H1 (cell line): ENCODE measurements at regions not wholly inside any gene's neighbourhood (a gene's known extent, or its start where the extent isn't known, plus 50 kb on each side); places are given as distances from the start of the nearest gene placed in this dataset.

Experiments used
- CTCF ChIA-PET: fragments of 300-600 bp; sonication (Branson Sonifier 250); formaldehyde crosslinking; loops from one replicate; lab custom pipeline; 2021; ENCODE audit not compliant: partially characterized antibody; lab: Charles Lee
- POLR2A ChIA-PET: fragments of 300-600 bp; sonication (Branson Sonifier 250); formaldehyde crosslinking; loops from one replicate; lab custom pipeline; 2021; ENCODE audit warnings: inconsistent platforms; ENCODE audit not compliant: partially characterized antibody; lab: Charles Lee
- DNase-seq, 2 experiments: peaks; one replicate each; pipeline versions ENCODE4 v3.0.0 to v3.0.0-alpha.2; 2010 to 2022; ENCODE audit warnings: low spot score in 2 of 2, low read depth in 1 of 2, mixed read lengths in 1 of 2
- FAIRE-seq: peaks from 2 replicates; lab custom pipeline; 2011; peaks lifted over from hg19 to GRCh38; lab: Jason Lieb, UNC
- H2AFZ ChIP-seq: 2 replicates; pipeline ENCODE4 v1.8.1; 2012; ENCODE audit warnings: low read length, inconsistent platforms
- H2AK5ac ChIP-seq: 2 replicates; pipeline ENCODE4 v1.6.1; 2013; ENCODE audit warnings: low read depth, low read length
- H2BK120ac ChIP-seq: replicated peaks from 2 replicates; pipeline ENCODE3; 2013; ENCODE audit warnings: low read depth, low read length, inconsistent platforms
- H2BK12ac ChIP-seq: 2 replicates; pipeline ENCODE4 v1.6.1; 2013; ENCODE audit warnings: low read depth, low read length
- H2BK15ac ChIP-seq: 2 replicates; pipeline ENCODE4 v1.6.1; 2013; ENCODE audit warnings: low read length
- H2BK20ac ChIP-seq: 2 replicates; pipeline ENCODE4 v1.6.1; 2013; ENCODE audit warnings: low read length
- H2BK5ac ChIP-seq: 2 replicates; pipeline ENCODE4 v1.6.1; 2013; ENCODE audit warnings: low read depth, low read length
- H3K14ac ChIP-seq: 2 replicates; pipeline ENCODE4 v1.6.1; 2013; ENCODE audit warnings: inconsistent platforms; ENCODE audit not compliant: insufficient read length
- H3K18ac ChIP-seq: 2 replicates; pipeline ENCODE4 v1.6.1; 2013; ENCODE audit warnings: low read length; ENCODE audit errors: extremely low read depth
- H3K23ac ChIP-seq: 2 replicates; pipeline ENCODE4 v1.6.1; 2013; ENCODE audit warnings: inconsistent platforms; ENCODE audit not compliant: insufficient read length
- H3K23me2 ChIP-seq: 2 replicates; pipeline ENCODE4 v1.6.1; 2013; ENCODE audit warnings: low read depth, low read length
- H3K27ac ChIP-seq: 2 replicates; pipeline ENCODE4 v1.6.1; 2011; ENCODE audit warnings: low read depth, low read length, inconsistent platforms
- H3K27me3 ChIP-seq, 4 experiments: replicated peaks in 1 of 4; 1 replicate in 1 of 4; 2 replicates in 3 of 4; pipeline versions ENCODE4 v1.6.1 to v1.8.1; 2011 to 2013; ENCODE audit warnings: low read length in 3 of 4, mild to moderate bottlenecking in 3 of 4, inconsistent platforms in 2 of 4, mixed read lengths in 2 of 4, moderate library complexity in 1 of 4; ENCODE audit not compliant: control insufficient read depth in 3 of 4, insufficient read depth in 3 of 4; ENCODE audit errors: extremely low read depth in 1 of 4
- H3K36me3 ChIP-seq, 4 experiments: 2 replicates each; pipeline versions ENCODE4 v1.6.1 to v1.8.1; 2011 to 2013; ENCODE audit warnings: mild to moderate bottlenecking in 4 of 4, low read length in 3 of 4, moderate library complexity in 2 of 4, control low read depth in 1 of 4, inconsistent platforms in 1 of 4; ENCODE audit not compliant: insufficient read depth in 4 of 4, control insufficient read depth in 2 of 4
- H3K4ac ChIP-seq: replicated peaks from 2 replicates; pipeline ENCODE3; 2013; ENCODE audit warnings: low read length, low read depth, mixed read lengths, inconsistent platforms; ENCODE audit not compliant: insufficient read length
- H3K4me1 ChIP-seq, 4 experiments: replicated peaks in 1 of 4; 1 replicate in 1 of 4; 2 replicates in 3 of 4; pipeline versions ENCODE4 v1.6.1 to v1.8.1; 2011 to 2013; ENCODE audit warnings: low read length in 3 of 4, inconsistent platforms in 2 of 4, mixed read lengths in 1 of 4; ENCODE audit not compliant: insufficient read depth in 4 of 4, control insufficient read depth in 3 of 4
- H3K4me2 ChIP-seq, 2 experiments: 2 replicates each; pipeline versions ENCODE4 v1.6.1 to v1.8.1; 2011 to 2013; ENCODE audit warnings: low read depth in 2 of 2, low read length in 2 of 2, control low read depth in 1 of 2, inconsistent platforms in 1 of 2, mild to moderate bottlenecking in 1 of 2; ENCODE audit not compliant: insufficient read depth in 1 of 2
- H3K4me3 ChIP-seq, 4 experiments: fragments of 200-600, 300-600 bp in 1 of 4; sonication (generic), shearing (Covaris generic), sonication (Bioruptor Twin) in 1 of 4; 2 replicates each; pipeline versions ENCODE4 v1.5.1 to v1.8.1; 2011 to 2016; ENCODE audit warnings: low read length in 4 of 4, low read depth in 3 of 4, control low read depth in 2 of 4, inconsistent platforms in 2 of 4, mild to moderate bottlenecking in 2 of 4, mixed read lengths in 1 of 4, moderate library complexity in 1 of 4; ENCODE audit not compliant: insufficient read depth in 2 of 4; ENCODE audit errors: extremely low read depth in 1 of 4
- H3K56ac ChIP-seq: replicated peaks from 2 replicates; pipeline ENCODE3; 2013; ENCODE audit warnings: low read depth, mild to moderate bottlenecking, mixed read lengths, low read length, inconsistent platforms; ENCODE audit not compliant: insufficient read length
- H3K79me1 ChIP-seq: 2 replicates; pipeline ENCODE4 v1.6.1; 2013; ENCODE audit warnings: low read depth, low read length, control low read depth
- H3K79me2 ChIP-seq, 2 experiments: 2 replicates each; pipeline versions ENCODE4 v1.6.1 to v1.8.1; 2012 to 2013; ENCODE audit warnings: low read length in 2 of 2, mild to moderate bottlenecking in 2 of 2, inconsistent platforms in 1 of 2; ENCODE audit not compliant: insufficient read depth in 2 of 2, control insufficient read depth in 1 of 2
- H3K9ac ChIP-seq, 4 experiments: replicated peaks in 1 of 4; 1 replicate in 1 of 4; 2 replicates in 3 of 4; pipeline versions ENCODE4 v1.6.1 to v1.8.1; 2011 to 2013; ENCODE audit warnings: low read depth in 3 of 4, low read length in 3 of 4, control low read depth in 2 of 4, mild to moderate bottlenecking in 2 of 4, moderate library complexity in 2 of 4, inconsistent platforms in 1 of 4; ENCODE audit errors: extremely low read depth in 1 of 4
- H3K9me3 ChIP-seq, 2 experiments: 2 replicates each; pipeline versions ENCODE4 v1.6.1 to v1.8.1; 2012 to 2013; ENCODE audit warnings: mild to moderate bottlenecking in 2 of 2, moderate library complexity in 2 of 2, control low read depth in 1 of 2, inconsistent platforms in 1 of 2, low read depth in 1 of 2, low read length in 1 of 2, mixed read lengths in 1 of 2; ENCODE audit not compliant: insufficient read depth in 2 of 2
- H4K20me1 ChIP-seq, 2 experiments: replicated peaks in 1 of 2; 2 replicates each; pipeline versions ENCODE3 to v1.8.1; 2011 to 2013; ENCODE audit warnings: inconsistent platforms in 2 of 2, low read length in 2 of 2, mild to moderate bottlenecking in 1 of 2; ENCODE audit not compliant: insufficient read depth in 2 of 2, control insufficient read depth in 1 of 2
- H4K5ac ChIP-seq: 2 replicates; pipeline ENCODE4 v1.6.1; 2013; ENCODE audit warnings: low read length, low read depth, mixed read lengths, inconsistent platforms; ENCODE audit not compliant: insufficient read length
- H4K8ac ChIP-seq: 2 replicates; pipeline ENCODE4 v1.8.0; 2013; ENCODE audit warnings: mild to moderate bottlenecking, moderate library complexity, low read length, inconsistent platforms; ENCODE audit not compliant: insufficient read depth; ENCODE audit errors: extremely low read depth
- H4K91ac ChIP-seq: replicated peaks from 2 replicates; pipeline ENCODE3; 2013; ENCODE audit warnings: low read length, mixed read lengths, inconsistent platforms; ENCODE audit not compliant: insufficient read length
- CHD1 ChIP-seq: IDR thresholded peaks from 2 replicates; pipeline ENCODE4 v1.6.1; 2012; ENCODE audit warnings: low read depth, low read length, improper control_type of control experiment
- EGR1 ChIP-seq: IDR thresholded peaks from 2 replicates; pipeline ENCODE4 v1.6.1; 2011; ENCODE audit warnings: low read depth, low read length, borderline replicate concordance
- FOSL1 ChIP-seq: IDR thresholded peaks from 2 replicates; pipeline ENCODE4 v1.6.1; 2011; ENCODE audit warnings: mild to moderate bottlenecking, low read depth, low read length, moderate library complexity; ENCODE audit not compliant: insufficient read depth
- RFX5 ChIP-seq: IDR thresholded peaks from 2 replicates; pipeline ENCODE4 v1.6.1; 2011; ENCODE audit warnings: low read depth, low read length, improper control_type of control experiment, borderline replicate concordance
- TCF12 ChIP-seq: IDR thresholded peaks from 2 replicates; pipeline ENCODE4 v1.6.1; 2011; ENCODE audit warnings: low read depth, mild to moderate bottlenecking, low read length
- WGBS, 2 experiments: shearing (Covaris generic) in 1 of 2; methylation state at CpG; one replicate each; pipeline versions ENCODE4 v1.1.6 to v1.1.7; 2013 to 2015; ENCODE audit warnings: low lambda C conversion rate in 2 of 2, mixed read lengths in 2 of 2, inconsistent platforms in 1 of 2, low coverage in 1 of 2, missing lambda C conversion rate in 1 of 2; ENCODE audit not compliant: insufficient replicate concordance in 2 of 2, insufficient coverage in 1 of 2, insufficient read length in 1 of 2; ENCODE audit errors: extremely low coverage in 1 of 2, missing lambda C conversion rate in 1 of 2; 5-methylcytosine and 5-hydroxymethylcytosine counted together
- TF ChIP-seq, protein P1 (sequence below): IDR thresholded peaks from 2 replicates; pipeline ENCODE4 v1.6.1; 2012; ENCODE audit warnings: low read length, inconsistent platforms

DNA sequence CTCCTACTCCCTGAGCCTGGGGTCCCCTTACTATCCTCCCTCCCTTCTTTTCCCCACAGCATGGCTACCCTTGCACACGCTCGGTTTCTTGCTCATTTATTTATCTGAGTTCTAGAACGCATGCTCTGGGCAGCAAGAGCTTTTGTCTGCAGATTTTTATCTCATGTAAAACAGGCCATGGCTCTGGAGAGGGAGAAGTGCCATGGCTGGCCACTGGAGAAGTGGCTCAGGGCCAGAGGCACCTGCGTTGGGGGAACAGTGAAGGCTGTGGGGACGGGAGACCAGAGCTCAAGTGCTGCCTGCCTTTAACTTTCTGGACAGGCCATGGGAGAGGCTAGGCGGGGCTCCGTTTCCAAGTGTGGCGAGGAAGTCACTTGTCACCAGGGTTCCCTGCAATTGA is 177.7 kb upstream of the SULF2 start:
- no peak overlapping the region for H3K4ac ChIP-seq
- H4K8ac ChIP-seq, result no peak overlapping the region
- no peak overlapping the region for H4K91ac ChIP-seq
- H3K23me2 ChIP-seq, result no peaks in the 10 kb centered on the region
- H3K79me2 ChIP-seq, result no peaks in the 10 kb centered on the region
- H3K23ac ChIP-seq, result no peak overlapping the region
- FAIRE-seq (no peak), DNase-seq (no peak)
- TF ChIP-seq EGR1 (no peak), RFX5 (no peak), CHD1 (no peak), FOSL1 (no peak), TCF12 (no peak)
- TF ChIP-seq, protein P1, sequence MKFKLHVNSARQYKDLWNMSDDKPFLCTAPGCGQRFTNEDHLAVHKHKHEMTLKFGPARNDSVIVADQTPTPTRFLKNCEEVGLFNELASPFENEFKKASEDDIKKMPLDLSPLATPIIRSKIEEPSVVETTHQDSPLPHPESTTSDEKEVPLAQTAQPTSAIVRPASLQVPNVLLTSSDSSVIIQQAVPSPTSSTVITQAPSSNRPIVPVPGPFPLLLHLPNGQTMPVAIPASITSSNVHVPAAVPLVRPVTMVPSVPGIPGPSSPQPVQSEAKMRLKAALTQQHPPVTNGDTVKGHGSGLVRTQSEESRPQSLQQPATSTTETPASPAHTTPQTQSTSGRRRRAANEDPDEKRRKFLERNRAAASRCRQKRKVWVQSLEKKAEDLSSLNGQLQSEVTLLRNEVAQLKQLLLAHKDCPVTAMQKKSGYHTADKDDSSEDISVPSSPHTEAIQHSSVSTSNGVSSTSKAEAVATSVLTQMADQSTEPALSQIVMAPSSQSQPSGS, result no peak
- WGBS, 2 experiments, result 84% methylated on average over 8 of the region's 8 CpGs; no CpG with 5 or more reads in 1 of the 2 experiments
- H2BK20ac ChIP-seq, result no peak overlapping the region
- no peak overlapping the region for H2BK120ac ChIP-seq
- H2AFZ ChIP-seq, result no peak overlapping the region
- no peaks in the 10 kb centered on the region for H3K79me1 ChIP-seq
- no peaks in the 10 kb centered on the region for H3K36me3 ChIP-seq
- H4K5ac ChIP-seq, result no peak overlapping the region
- H3K9ac ChIP-seq, result no peak overlapping the region
- H2BK15ac ChIP-seq, result no peak overlapping the region
- no peak overlapping the region; the same call in 1 of the 2 replicates for H3K18ac ChIP-seq
- H3K27ac ChIP-seq, result no peak overlapping the region; the same call in 1 of the 2 replicates
- no peaks in the 10 kb centered on the region for H3K9me3 ChIP-seq
- H2BK12ac ChIP-seq, result no peak overlapping the region
- H3K4me3 ChIP-seq, result no peak overlapping the region
- H3K14ac ChIP-seq, result no peak overlapping the region
- H3K27me3 ChIP-seq, result no peaks in the 10 kb centered on the region; a peak in 1 of 7 replicates
- CTCF ChIA-PET, result interaction anchor here (1.1 to 1.2 kb wide), 2 partner anchors 14 to 238 kb away, joined by 3 read pairs; no protein-coding TSS in a partner anchor
- POLR2A ChIA-PET, result interaction anchor here (0.7 to 1.3 kb wide), 2 partner anchors 10 to 196 kb away, joined by 3 read pairs; no protein-coding TSS in a partner anchor
- no peak overlapping the region for H3K4me2 ChIP-seq
- no peak overlapping the region for H2BK5ac ChIP-seq
- H3K56ac ChIP-seq, result no peak overlapping the region
- peaks cover 0 to 4% (median 1%) of the 10 kb centered on the region in 4 experiments; a peak in 3 of 7 replicates for H3K4me1 ChIP-seq
- no peaks in the 10 kb centered on the region for H4K20me1 ChIP-seq
- H2AK5ac ChIP-seq, result no peak overlapping the region
